ENCODE measurements at regions not wholly inside any gene's neighbourhood (a gene's known extent, or its start where the extent isn't known, plus 50 kb on each side); places are given as distances from the start of the nearest gene placed in this dataset.

- H3K4me3 ChIP-seq (ENCODE audit: low read depth, low read length): no peak overlapping the region
- H3K27me3 ChIP-seq (ENCODE audit: control insufficient read depth, insufficient read depth, low read length): no peaks in the 10 kb centered on the region
- H3K36me3 ChIP-seq (ENCODE audit: control insufficient read depth, insufficient read depth, low read length): no peaks in the 10 kb centered on the region
- no peaks in the 10 kb centered on the region for H3K4me1 Mint-ChIP-seq
- H3K27me3 Mint-ChIP-seq: no peaks in the 10 kb centered on the region
- H3K27ac Mint-ChIP-seq: no peak overlapping the region
- no peaks in the 10 kb centered on the region for H3K36me3 Mint-ChIP-seq
- no peaks in the 10 kb centered on the region for H3K4me1 ChIP-seq (ENCODE audit: control insufficient read depth, insufficient read depth, low read length, poor library complexity, severe bottlenecking)
- DNase-seq (no peak), ATAC-seq (ENCODE audit: low read depth in 2 of 2) (no peak)
- H3K27ac ChIP-seq (ENCODE audit: insufficient read depth, low read length, poor library complexity, severe bottlenecking): no peak overlapping the region
- no peak overlapping the region for H3K4me3 Mint-ChIP-seq
- H3K9me3 Mint-ChIP-seq: peaks cover 2 to 36% (median 14%) of the 10 kb centered on the region in 7 donors
- no peaks in the 10 kb centered on the region for H3K9me3 ChIP-seq (ENCODE audit: control insufficient read depth in 2 of 2, low read length in 2 of 2)
Observed at GRCh38 chr14:26811756-26812305, 214.0 kb upstream of the NOVA1 start.

GRCh38 chr14:26820138-26820537 is 222.3 kb upstream of the NOVA1 start:
- no peaks in the 10 kb centered on the region for H3K36me3 ChIP-seq (ENCODE audit: control insufficient read depth, insufficient read depth, low read length)

DNA sequence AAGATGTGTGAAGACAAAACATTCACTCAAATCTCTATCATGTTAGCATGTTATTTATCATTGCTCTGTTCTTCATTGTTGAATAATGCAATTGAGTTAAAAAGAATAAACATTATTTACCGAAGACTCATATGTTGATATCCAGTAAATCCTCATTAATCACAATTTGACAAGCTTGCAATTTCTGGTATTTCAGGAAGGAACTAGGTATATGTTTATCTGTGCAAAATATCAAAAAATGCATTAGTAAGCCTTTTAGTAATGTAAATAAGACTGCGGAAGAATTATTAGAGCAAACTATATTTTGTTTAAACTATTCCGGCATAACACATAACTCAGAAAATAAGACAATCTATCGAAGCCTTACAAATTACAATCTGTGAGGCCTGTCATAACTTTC is 222.7 kb upstream of the NOVA1 start:
- no peak for ATAC-seq (ENCODE audit: low read depth in 2 of 2)
- no peaks in the 10 kb centered on the region for H3K36me3 Mint-ChIP-seq
- no peaks in the 10 kb centered on the region for H3K4me1 ChIP-seq (ENCODE audit: control insufficient read depth, insufficient read depth, low read length, poor library complexity, severe bottlenecking)
- no peaks in the 10 kb centered on the region for H3K27me3 ChIP-seq (ENCODE audit: control insufficient read depth, insufficient read depth, low read length)
- no peaks in the 10 kb centered on the region for H3K36me3 ChIP-seq (ENCODE audit: control insufficient read depth, insufficient read depth, low read length)
- no peaks in the 10 kb centered on the region for H3K27me3 Mint-ChIP-seq
- no peak overlapping the region for H3K4me3 Mint-ChIP-seq
- H3K9me3 ChIP-seq (ENCODE audit: control insufficient read depth in 2 of 2, low read length in 2 of 2): peaks cover 0 to 2% of the 10 kb centered on the region in 2 experiments
- H3K27ac Mint-ChIP-seq: peak overlapping the region in 1 of 3 donors; percentile 0
- no peaks in the 10 kb centered on the region for H3K4me1 Mint-ChIP-seq
- DNase-seq: no peak
- H3K9me3 Mint-ChIP-seq: peaks cover 0 to 34% (median 8%) of the 10 kb centered on the region in 7 donors
- no peak overlapping the region for H3K4me3 ChIP-seq (ENCODE audit: low read depth, low read length)
- H3K27ac ChIP-seq (ENCODE audit: insufficient read depth, low read length, poor library complexity, severe bottlenecking): no peak overlapping the region

More at GRCh38 chr14:26820138-26820537, 222.3 kb upstream of the NOVA1 start:
- Mint-ChIP-seq H3K36me3 (no peaks in the 10 kb centered on the region), H3K27ac (peak overlapping the region in 1 of 3 donors; percentile 0), H3K9me3 (peaks cover 2 to 34% (median 8%) of the 10 kb centered on the region in 7 donors), H3K4me1 (no peaks in the 10 kb centered on the region), H3K4me3 (no peak overlapping the region), H3K27me3 (no peaks in the 10 kb centered on the region)
- no peak for ATAC-seq (ENCODE audit: low read depth in 2 of 2)
- no peaks in the 10 kb centered on the region for H3K27me3 ChIP-seq (ENCODE audit: control insufficient read depth, insufficient read depth, low read length)
- no peak for DNase-seq
- no peaks in the 10 kb centered on the region for H3K4me1 ChIP-seq (ENCODE audit: control insufficient read depth, insufficient read depth, low read length, poor library complexity, severe bottlenecking)
- no peak overlapping the region for H3K4me3 ChIP-seq (ENCODE audit: low read depth, low read length)
- no peak overlapping the region for H3K27ac ChIP-seq (ENCODE audit: insufficient read depth, low read length, poor library complexity, severe bottlenecking)
- peaks cover 0 to 2% of the 10 kb centered on the region in 2 experiments for H3K9me3 ChIP-seq (ENCODE audit: control insufficient read depth in 2 of 2, low read length in 2 of 2)

GRCh38 chr14:26828741-26829140 is 230.9 kb upstream of the NOVA1 start:
- H3K9me3 ChIP-seq (ENCODE audit: control insufficient read depth in 2 of 2, low read length in 2 of 2): peaks cover 2 to 7% of the 10 kb centered on the region in 2 experiments
- H3K36me3 ChIP-seq (ENCODE audit: control insufficient read depth, insufficient read depth, low read length): no peaks in the 10 kb centered on the region
- no peaks in the 10 kb centered on the region for H3K36me3 Mint-ChIP-seq
- peaks cover 3 to 47% (median 6%) of the 10 kb centered on the region in 7 donors for H3K9me3 Mint-ChIP-seq
- DNase-seq (no peak), ATAC-seq (ENCODE audit: low read depth in 2 of 2) (no peak)
- no peaks in the 10 kb centered on the region for H3K27me3 Mint-ChIP-seq
- no peak overlapping the region for H3K27ac Mint-ChIP-seq
- H3K4me1 Mint-ChIP-seq: no peaks in the 10 kb centered on the region
- H3K27me3 ChIP-seq (ENCODE audit: control insufficient read depth, insufficient read depth, low read length): no peaks in the 10 kb centered on the region
- H3K4me1 ChIP-seq (ENCODE audit: control insufficient read depth, insufficient read depth, low read length, poor library complexity, severe bottlenecking): no peaks in the 10 kb centered on the region
- H3K27ac ChIP-seq (ENCODE audit: insufficient read depth, low read length, poor library complexity, severe bottlenecking): no peak overlapping the region
- no peak overlapping the region for H3K4me3 ChIP-seq (ENCODE audit: low read depth, low read length)
- no peak overlapping the region for H3K4me3 Mint-ChIP-seq

DNA sequence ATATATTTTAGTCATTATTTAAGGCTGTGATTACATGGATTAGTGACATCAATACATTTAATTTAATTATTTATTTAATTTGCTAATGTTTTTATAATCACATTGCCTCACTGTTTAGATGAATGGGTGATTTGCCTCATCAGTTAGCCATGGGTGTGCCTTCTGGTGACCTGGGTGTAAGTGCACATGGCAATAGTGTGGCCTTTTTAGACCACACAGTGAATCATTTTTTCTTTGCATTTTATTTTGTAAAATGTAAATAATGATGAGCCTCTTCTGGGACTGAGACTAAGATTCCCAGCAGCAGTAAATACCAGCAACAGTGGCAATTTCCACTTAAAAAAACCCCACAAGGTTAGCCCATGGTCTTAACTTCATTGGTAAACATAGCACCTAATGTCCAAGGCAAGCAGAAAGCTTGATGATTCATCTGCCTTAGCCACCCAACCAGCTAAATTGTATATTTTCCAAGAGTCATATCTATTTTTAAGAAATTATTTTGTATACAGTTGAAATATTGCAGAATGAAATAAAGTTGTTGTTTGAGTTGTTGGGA is 235.9 kb upstream of the NOVA1 start:
- Histone ChIP-seq H3K4me1 (ENCODE audit: control insufficient read depth, insufficient read depth, low read length, poor library complexity, severe bottlenecking) (no peaks in the 10 kb centered on the region), H3K9me3 (ENCODE audit: control insufficient read depth in 2 of 2, low read length in 2 of 2) (peaks cover 0 to 3% of the 10 kb centered on the region in 2 experiments), H3K36me3 (ENCODE audit: control insufficient read depth, insufficient read depth, low read length) (no peaks in the 10 kb centered on the region), H3K27me3 (ENCODE audit: control insufficient read depth, insufficient read depth, low read length) (no peaks in the 10 kb centered on the region), H3K4me3 (ENCODE audit: low read depth, low read length) (no peak overlapping the region), H3K27ac (ENCODE audit: insufficient read depth, low read length, poor library complexity, severe bottlenecking) (no peak overlapping the region)
- no peak overlapping the region for H3K4me3 Mint-ChIP-seq
- DNase-seq (no peak), ATAC-seq (ENCODE audit: low read depth in 2 of 2) (no peak)
- H3K27ac Mint-ChIP-seq: no peak overlapping the region
- H3K4me1 Mint-ChIP-seq: no peaks in the 10 kb centered on the region
- H3K9me3 Mint-ChIP-seq: peaks cover 0 to 38% (median 6%) of the 10 kb centered on the region in 7 donors
- H3K27me3 Mint-ChIP-seq: no peaks in the 10 kb centered on the region
- H3K36me3 Mint-ChIP-seq: no peaks in the 10 kb centered on the region

DNA sequence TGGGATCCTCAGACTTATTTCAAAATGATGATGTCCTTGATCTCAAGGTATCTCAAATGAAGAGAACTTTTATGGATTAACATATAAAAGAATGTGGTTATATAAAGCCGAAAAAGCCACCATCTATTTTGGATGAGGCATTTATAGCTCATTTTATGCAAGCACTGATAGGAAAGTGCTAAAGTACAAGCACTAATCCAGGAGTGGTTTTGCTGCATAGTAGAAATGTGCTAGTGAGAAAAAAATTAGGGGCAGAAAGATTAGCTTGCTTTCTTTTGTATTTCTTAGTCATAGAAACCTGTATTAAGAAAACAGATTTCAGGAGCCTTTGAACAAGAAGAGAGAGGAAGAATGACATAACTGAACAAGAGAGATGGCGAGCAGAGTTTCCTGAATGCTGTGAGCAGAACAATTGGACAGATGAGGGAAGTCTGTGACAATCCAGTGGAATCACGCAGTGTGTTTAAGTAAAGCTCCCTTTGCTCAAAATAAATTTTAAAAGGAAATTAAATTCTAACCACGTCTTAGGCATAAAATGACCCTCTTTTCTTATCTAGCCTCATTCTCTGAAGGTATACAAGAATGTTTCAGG is 238.2 kb upstream of the NOVA1 start:
- H3K27ac Mint-ChIP-seq: peak overlapping the region in 1 of 3 donors; percentile 20
- H3K27ac ChIP-seq (ENCODE audit: insufficient read depth, low read length, poor library complexity, severe bottlenecking): no peak overlapping the region
- no peak overlapping the region for H3K4me3 Mint-ChIP-seq
- H3K9me3 Mint-ChIP-seq: peaks cover 2 to 29% (median 6%) of the 10 kb centered on the region in 7 donors
- peaks cover 0 to 3% of the 10 kb centered on the region in 2 experiments for H3K9me3 ChIP-seq (ENCODE audit: control insufficient read depth in 2 of 2, low read length in 2 of 2)
- H3K4me1 Mint-ChIP-seq: no peaks in the 10 kb centered on the region
- H3K4me3 ChIP-seq (ENCODE audit: low read depth, low read length): no peak overlapping the region
- ATAC-seq (ENCODE audit: low read depth in 2 of 2): no peak
- H3K4me1 ChIP-seq (ENCODE audit: control insufficient read depth, insufficient read depth, low read length, poor library complexity, severe bottlenecking): no peaks in the 10 kb centered on the region
- no peaks in the 10 kb centered on the region for H3K36me3 Mint-ChIP-seq
- DNase-seq: no peak
- H3K27me3 Mint-ChIP-seq: no peaks in the 10 kb centered on the region
- H3K27me3 ChIP-seq (ENCODE audit: control insufficient read depth, insufficient read depth, low read length): no peaks in the 10 kb centered on the region
- H3K36me3 ChIP-seq (ENCODE audit: control insufficient read depth, insufficient read depth, low read length): no peaks in the 10 kb centered on the region

- no peaks in the 10 kb centered on the region for H3K27me3 Mint-ChIP-seq
- H3K36me3 ChIP-seq (ENCODE audit: control insufficient read depth, insufficient read depth, low read length): no peaks in the 10 kb centered on the region
Observed at GRCh38 chr14:26839481-26839880, 241.6 kb upstream of the NOVA1 start.

DNA sequence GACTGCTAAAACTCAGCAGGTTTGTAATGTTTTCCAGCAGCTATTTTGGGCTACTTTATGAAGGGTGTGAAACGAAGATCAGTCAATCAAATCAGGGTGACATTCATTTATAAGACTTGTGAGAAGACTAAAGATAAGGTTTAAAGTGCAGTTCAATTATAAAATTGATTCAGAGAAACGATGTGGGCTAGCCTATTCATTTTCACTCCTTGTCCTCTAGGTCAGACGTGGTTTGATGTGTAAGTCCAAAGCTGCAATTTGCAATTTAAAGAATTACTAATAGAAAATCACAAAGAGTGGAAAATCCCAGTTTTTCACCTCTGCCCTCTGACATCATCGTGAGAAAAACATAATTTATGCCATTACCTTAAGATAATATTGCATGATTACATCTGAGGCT is 243.5 kb upstream of the NOVA1 start:
- no peak overlapping the region for H3K4me3 ChIP-seq (ENCODE audit: low read depth, low read length)
- no peak overlapping the region for H3K27ac ChIP-seq (ENCODE audit: insufficient read depth, low read length, poor library complexity, severe bottlenecking)
- H3K9me3 ChIP-seq (ENCODE audit: control insufficient read depth in 2 of 2, low read length in 2 of 2): peaks cover 8 to 9% of the 10 kb centered on the region in 2 experiments
- H3K36me3 Mint-ChIP-seq: no peaks in the 10 kb centered on the region
- H3K27me3 Mint-ChIP-seq: no peaks in the 10 kb centered on the region
- H3K4me1 ChIP-seq (ENCODE audit: control insufficient read depth, insufficient read depth, low read length, poor library complexity, severe bottlenecking): no peaks in the 10 kb centered on the region
- H3K27ac Mint-ChIP-seq: no peak overlapping the region
- peak overlapping the region in 1 of 4 donors; percentile 36 for H3K4me3 Mint-ChIP-seq
- DNase-seq (no peak), ATAC-seq (ENCODE audit: low read depth in 2 of 2) (no peak)
- H3K4me1 Mint-ChIP-seq: no peaks in the 10 kb centered on the region
- H3K9me3 Mint-ChIP-seq: peaks cover 2 to 25% (median 11%) of the 10 kb centered on the region in 7 donors
- no peaks in the 10 kb centered on the region for H3K27me3 ChIP-seq (ENCODE audit: control insufficient read depth, insufficient read depth, low read length)
- H3K36me3 ChIP-seq (ENCODE audit: control insufficient read depth, insufficient read depth, low read length): no peaks in the 10 kb centered on the region

More at GRCh38 chr14:26839481-26839880, 241.6 kb upstream of the NOVA1 start:
- Histone ChIP-seq H3K9me3 (ENCODE audit: control insufficient read depth in 2 of 2, low read length in 2 of 2) (peaks cover 8 to 9% of the 10 kb centered on the region in 2 experiments), H3K4me3 (ENCODE audit: low read depth, low read length) (no peak overlapping the region), H3K27ac (ENCODE audit: insufficient read depth, low read length, poor library complexity, severe bottlenecking) (no peak overlapping the region), H3K27me3 (ENCODE audit: control insufficient read depth, insufficient read depth, low read length) (no peaks in the 10 kb centered on the region), H3K4me1 (ENCODE audit: control insufficient read depth, insufficient read depth, low read length, poor library complexity, severe bottlenecking) (no peaks in the 10 kb centered on the region)
- Mint-ChIP-seq H3K4me3 (no peak overlapping the region), H3K4me1 (no peaks in the 10 kb centered on the region), H3K27ac (no peak overlapping the region), H3K9me3 (peaks cover 2 to 20% (median 7%) of the 10 kb centered on the region in 7 donors), H3K36me3 (no peaks in the 10 kb centered on the region)
- DNase-seq (no peak), ATAC-seq (ENCODE audit: low read depth in 2 of 2) (no peak)

Data from CD4-positive, CD25-positive, alpha-beta regulatory T cell (primary cell).